DMS79 (cell line): ENCODE measurements at regions not wholly inside any gene's neighbourhood (a gene's known extent, or its start where the extent isn't known, plus 50 kb on each side); places are given as distances from the start of the nearest gene placed in this dataset.

Source experiments
- DNase-seq: peaks from one replicate; lab custom pipeline; 2025; lab: John Stamatoyannopoulos, UW

DNA sequence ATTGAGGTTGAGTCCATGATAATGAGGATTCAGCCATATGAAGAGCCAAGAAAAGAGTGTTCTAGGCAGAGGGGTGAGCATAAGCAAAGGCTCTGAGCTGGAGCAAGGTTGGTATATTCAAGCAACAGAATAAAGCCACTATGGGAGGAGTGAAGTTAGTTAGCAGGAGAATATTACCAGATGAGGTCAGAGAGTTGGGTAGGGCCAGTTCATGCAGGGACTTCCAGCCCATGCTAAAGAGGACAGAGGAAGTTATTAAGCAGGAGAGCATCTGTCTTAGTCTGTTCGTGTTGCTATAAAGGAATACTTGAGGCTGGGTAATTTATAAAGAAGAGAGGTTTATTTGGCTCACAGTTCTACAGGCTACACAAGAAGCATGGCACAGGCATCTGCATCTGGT lies 57.1 kb upstream of the ATG10 start:
- no peak for DNase-seq

DNA sequence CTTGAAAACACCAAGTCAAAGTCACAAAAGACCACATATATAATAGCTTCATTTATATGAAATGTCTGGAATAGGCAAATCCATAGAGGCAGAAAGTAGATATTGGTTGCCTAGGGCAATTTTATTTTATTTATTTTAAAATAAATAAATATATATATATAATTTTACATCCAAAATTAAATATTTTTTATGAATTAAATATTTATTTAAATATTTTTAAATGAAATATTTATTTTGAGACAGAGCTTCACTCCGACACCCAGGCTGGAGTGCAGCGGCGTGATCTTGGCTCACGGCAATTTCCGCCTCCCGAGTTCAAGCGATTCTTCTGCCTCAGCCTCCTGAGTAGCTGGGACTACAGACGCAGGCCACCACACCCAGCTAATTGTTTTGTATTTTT lies 58.9 kb upstream of the ATG10 start:
- DNase-seq = no peak

DNA sequence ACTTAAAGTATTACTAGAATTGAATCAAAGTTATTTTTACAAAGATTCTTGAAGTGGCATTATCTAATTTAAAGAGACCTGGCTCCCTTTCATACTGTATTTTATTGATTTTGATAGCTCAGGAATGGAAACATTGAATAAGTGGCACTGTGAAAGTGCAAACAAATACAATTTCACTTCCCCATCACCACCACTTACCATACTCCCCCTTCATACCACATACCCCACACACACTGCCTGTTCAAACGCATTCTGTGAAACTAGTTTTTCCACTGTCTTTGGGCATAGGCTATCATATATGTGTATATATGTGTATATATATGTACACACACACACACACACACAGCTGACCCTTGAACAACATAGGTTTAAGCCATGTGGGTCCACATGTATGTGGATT lies 62.1 kb upstream of the ATG10 start:
- DNase-seq = no peak

DNA sequence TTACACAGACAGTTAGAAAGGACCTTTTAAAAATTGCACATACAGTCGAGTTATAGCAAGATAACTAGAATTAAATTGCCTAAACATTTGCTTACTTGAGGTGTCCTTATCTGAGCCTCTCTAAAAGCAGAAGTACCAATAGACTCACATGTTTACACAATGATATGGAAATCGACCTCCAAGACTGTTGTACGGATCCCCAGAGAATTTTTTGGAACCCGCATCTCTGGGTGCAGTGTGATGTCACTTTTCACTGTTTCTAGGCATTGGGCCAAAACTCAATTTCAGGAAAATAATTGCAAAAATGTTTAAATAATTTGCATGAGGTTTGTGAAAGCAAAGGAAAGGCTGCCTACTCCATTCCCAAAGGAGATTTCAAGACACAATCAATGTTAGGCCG lies 63.1 kb upstream of the ATG10 start:
- DNase-seq = no peak

DNA sequence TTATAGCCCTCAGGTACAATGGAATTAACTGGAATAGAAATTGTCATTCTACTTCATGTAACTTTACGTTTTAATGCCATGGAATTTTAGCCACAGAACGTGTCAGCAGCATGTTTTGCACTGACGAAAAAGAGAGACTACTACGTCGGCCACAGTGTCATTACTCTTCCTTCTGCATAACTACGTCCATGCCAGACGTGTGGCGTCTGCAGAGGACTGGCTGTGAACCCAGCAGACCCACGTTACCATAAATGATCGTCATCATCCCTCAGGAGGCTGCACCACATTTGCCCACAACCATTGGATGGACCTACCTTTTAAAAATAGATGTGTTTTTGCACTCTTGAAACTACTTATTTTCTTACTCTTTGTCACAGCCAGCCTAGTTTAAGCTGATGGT lies 63.8 kb upstream of the ATG10 start:
- no peak for DNase-seq

DNA sequence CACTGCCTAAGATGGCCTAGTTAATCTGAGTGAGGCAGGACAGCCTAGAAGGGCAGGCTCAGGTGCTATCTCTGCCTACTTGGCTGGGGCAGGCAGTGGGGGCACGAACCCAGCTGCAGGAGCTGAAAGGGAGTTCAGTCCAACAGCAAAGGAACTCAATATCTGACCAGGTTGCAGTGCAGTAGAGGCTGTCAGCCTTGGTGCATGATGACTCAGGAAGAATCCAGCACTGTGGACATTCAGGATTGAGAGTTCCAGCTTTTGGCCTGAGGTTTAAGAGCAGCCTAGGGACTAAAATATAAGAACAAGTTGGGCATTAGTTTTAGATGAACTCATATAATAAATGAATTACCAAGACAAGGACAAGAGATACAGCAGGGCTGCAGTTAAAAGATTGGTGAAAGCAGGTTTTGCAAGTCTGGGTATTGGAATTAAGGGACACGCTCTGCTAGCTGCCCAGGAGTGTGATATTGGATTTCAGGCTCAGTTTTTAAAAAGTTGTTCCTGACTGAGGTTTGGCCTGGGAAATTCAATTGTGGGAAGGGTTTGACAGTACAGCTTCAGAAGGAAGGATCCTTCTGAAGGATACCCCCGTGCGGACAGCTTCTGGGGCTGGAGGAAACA lies 64.7 kb upstream of the ATG10 start:
- no peak for DNase-seq

DNA sequence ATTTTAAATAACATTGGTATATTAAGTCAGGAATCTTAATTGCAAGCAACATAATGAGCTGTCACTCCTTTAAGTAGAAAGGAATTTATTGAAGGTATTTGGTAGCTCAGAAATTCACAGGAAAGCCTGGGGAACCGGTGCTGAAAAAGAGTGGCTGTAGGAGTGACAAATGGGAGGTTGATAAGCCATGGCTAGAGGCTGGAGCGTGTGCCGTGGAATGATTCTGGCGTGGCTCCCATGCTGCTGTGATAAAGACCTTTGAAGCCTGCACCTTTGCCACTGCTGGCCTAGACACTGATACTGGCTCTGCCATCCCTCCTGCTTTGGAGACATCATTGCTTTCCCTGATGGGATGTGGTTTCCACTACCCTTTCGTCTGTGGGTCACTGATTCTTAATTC lies 65.7 kb upstream of the ATG10 start:
- no peak for DNase-seq

DNA sequence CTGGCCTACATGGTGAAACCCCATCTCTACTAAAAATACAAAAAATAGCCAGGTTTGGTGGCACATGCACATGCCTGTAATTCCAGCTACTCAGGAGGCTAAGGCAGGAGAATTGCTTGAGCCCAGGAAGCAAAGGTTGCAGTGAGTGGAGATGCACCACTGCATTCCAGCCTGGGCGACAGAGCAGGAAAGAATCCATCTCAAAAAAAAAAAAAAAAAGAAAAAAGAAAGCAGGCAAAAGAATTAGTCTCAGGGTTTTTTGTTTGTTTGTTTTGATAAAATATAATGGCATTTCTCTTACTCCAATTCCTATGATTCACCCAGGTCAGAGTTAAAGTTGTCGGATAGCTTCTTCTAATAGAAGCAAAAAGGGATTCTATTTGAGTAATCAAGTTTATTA lies 67.0 kb upstream of the ATG10 start:
- DNase-seq = no peak

DNA sequence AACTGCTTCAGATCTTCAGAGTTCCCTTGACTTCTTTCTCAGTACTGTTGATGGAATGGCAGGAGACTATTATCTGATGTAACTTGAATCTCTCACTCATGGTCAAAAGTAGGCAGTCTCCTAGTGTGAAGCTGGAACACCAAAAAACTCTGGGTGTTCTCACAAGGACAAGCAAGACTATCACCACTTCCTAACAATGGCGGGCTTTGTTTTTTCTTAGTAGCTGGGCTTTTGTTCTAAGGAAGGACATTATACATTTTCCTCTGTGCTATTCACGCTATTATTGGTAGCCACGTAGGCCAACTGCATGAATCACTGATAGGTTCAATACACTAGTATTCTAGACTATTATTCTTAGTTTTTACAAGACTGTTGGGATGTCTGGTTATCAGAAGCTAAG lies 67.7 kb upstream of the ATG10 start:
- no peak for DNase-seq

DNA sequence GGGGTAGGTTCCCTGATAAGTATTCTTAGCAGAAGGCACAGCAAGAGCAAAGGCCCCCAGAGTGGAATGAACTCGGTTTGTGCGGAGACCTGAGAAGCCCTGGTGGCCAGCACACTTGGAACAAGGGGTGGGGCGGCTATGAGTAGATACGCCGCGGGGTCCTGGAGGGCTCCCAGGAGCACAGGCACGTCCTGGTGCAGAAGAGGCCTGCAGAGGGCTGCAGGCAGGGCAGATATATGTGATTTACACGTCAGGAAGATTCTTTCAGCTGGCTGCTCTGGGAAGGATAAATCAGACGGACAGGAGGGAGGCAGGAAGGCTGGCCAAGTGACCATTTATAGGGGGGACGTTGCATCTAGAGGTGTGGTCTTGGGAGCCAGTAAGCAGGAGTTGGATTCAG lies 70.2 kb upstream of the ATG10 start:
- no peak for DNase-seq

DNA sequence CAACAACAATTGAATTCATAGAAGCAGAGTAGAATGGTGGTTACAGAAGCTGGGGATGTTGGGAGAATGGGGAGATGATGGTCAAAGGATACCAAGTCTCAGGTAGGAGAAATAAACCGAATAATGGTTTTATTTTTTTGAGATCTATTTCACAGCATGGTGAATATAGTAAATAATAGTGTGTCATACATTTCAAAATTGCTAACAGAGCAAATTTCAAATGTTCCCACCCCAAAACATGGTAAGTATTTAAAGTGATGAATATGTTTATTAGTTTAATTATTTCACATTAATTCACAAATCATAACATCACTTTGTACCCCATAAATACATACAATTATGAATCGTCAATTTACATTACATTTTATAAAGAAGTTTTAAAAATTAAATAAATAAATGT lies 72.7 kb upstream of the ATG10 start:
- no peak for DNase-seq

DNA sequence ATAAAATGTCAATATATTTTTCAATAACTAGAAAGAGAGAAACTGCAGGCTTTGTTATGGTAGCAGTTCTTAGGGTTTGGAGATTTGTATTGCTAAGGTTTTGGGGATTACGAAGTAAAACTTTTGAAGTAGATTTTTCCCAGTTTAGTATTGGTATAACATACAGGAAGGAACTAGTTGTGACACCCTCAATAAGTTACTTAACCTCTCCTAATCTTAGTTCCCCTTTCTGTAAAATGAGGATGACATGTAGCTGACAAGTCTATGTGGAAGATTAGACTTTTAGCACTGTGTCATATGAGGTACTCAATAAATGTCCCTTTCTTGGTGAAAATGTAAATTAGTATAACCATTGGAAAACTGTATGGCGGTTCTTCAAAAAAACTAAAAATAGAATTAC lies 73.4 kb upstream of the ATG10 start:
- DNase-seq = no peak

DNA sequence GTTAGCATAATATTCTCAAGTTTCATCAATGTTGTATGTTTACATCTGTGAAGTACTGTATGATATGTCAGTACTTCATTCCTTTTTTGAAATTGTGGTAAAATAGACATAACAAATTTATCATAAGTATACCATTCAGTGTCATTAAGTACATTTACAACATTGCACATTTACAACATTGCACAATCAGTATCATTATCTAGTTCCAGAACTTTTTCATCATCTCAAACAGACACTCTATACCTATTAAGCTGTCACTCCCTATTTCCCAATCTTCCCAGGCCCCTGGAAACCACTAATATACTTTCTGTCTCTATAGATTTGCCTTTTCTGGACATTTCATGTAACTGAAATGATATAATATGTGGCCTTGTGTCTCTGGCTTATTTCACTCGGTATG lies 75.1 kb upstream of the ATG10 start:
- no peak for DNase-seq

DNA sequence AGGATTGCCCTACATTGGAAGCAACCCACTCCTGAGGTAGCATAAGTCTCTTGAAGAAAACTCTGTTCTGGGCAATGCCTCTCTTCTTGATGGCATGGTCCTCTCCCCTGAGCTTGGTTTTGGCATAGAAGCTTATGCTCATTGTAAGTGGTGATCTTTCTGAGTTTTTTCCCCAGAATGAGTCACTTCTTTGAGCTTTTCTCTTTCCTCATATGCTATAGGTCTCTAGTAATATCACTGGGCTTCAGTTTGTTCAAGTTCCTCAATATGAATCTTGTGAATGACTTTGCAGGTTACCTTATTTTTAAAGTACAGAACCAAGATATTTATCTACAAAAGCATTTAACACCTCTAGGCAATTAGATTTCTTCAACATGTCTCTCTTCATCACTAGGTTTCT lies 76.5 kb upstream of the ATG10 start:
- no peak for DNase-seq

DNA sequence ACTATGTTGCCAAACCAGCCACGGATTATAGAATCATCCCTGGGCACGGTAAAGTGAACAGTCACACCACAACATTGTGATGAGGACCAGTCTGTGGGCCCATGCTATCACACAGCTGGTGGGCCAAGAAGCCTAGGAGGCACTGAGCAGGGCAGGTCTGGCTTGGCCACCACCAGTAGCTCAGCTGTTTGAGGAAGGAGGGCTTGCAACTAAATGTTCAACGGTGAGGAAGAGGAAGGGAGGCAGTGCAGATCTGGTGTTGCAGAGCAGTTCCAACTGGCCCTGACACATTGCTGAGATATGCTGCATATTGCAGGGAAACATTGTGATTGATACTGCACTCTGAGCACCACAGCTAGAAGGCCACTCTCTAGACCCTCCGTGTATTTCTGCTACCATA lies 77.9 kb upstream of the ATG10 start:
- no peak for DNase-seq

DNA sequence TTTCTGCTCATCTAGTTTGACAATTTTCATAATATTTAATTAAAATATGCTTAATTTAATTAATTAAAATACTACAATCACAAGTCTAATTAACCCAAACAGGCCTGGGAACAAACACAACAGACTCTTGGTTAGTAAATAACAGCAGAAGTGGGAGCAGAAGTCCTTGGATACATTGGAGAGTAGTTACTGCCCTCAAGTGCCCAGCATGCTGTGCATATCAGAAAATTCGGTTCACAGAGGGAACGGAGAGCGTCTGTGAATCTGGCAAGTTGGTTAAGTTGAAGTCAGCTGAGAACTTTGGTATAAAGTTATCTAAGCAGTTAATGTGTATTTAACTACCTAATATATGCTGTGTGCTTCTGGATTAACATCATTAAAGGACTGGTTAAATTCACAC lies 87.0 kb upstream of the ATG10 start:
- no peak for DNase-seq

DNA sequence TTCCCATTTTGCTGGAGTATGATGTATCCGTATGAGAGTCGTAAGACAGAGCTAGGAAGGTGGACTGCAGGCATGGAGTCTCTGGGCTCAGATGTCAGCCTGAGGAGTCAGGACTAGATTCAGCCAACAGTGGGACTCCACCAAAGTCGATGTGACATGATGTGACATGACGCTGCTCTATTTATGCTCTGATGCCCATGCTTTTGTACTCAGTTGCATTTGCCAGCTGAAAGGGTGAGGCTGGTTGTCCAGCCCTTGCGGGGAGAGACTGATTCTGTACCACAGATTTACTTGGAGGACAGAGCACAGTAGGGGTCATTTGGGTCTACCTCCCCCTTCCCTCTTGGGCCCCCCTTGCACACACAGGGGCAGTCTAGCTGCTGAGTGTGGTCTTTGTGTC lies 88.5 kb upstream of the ATG10 start:
- no peak for DNase-seq

DNA sequence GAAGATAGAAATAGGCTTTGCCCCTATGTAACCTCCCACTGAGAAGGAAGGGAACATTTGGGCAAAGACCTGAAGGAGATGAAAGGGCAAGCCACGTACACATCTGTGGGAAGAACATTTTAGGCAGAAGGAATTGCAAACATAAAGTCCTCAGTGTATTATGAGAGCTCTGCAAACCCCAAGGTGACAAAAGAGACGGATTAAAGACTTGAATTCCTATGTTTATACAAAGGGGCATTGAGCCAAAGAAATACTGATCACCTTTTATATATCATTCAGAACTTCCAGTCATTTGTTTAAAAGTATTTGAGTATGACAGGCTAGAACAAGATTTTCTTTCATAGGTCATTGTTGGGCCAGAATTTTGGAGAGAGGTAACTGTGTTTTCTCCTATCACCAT lies 90.2 kb upstream of the ATG10 start:
- no peak for DNase-seq

DNA sequence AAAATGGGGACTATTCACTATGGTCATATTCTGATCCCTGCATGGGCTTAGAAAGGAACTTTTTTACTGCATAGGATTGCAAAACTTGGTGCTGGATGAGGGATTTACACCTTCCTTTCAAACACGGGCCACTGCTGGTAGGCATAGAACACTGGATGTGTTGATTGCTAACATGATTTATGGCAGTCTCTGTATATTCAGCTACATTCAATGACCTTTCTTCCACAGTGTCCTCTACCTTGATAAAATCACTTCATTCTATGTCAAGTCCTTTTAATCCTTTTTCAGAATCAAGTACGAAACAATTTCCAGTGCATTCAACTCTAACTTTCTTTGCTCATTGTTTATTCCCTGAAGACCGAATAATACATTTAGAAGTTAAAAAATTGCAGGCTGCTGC lies 91.9 kb upstream of the ATG10 start:
- no peak for DNase-seq

DNA sequence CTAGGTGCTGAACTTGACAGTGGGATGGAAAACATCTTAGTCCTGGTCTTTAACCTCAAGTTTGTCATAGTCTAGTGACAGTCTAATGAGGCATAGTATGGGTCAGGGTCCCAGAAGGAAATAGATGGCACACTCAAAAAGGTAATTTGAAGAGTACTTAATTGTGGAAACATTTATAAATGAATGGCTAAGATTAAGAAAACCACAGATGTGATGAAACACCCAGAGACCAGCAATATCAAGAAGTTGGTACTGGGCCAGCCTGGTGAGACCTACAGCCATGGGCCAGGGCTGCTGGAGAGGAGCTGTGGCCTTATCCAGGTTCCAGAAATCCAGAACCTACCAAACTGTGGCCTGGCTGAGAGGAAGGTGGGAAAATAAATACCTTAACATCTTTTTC lies 93.5 kb upstream of the ATG10 start:
- peak; percentile 3 for DNase-seq

DNA sequence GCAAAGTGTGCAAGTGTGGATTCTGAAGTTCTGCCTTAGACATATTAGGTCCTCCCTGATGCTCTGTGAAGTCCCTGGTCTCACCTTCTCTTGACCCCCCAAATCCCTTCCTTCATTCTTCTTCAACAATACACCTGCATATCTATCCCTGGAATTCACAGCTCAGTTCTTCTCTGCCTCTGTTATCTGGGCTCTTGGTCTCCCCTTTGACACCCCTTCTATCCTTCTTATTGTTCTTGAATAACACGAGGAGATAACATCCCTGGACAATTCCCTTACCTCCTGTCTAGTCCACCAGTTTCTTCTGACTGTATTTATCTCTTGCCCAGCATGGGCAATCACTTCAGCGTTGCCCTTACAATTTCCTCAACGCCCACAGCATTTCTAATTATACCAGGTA lies 104.8 kb upstream of the ATG10 start:
- no peak for DNase-seq

DNA sequence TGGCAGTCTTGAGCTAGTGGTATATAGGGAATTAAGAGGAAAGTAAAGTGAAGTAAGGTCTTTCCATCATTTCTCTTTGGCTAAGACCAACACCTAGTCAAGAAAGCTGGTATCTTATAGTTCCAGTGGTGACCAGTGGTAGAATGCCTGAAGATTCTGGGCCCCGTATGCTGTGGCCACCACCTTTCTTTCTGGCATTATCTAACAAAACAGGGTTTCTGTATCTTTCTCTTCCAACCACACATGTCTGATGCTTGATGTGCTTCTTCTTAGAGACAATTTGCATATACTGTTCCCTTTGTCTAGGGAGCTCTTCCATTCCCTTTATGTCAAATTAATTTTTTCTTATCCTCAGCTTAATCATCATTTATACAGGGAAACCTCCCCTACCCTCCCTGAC lies 109.9 kb upstream of the SSBP2 start:
- no peak for DNase-seq

DNA sequence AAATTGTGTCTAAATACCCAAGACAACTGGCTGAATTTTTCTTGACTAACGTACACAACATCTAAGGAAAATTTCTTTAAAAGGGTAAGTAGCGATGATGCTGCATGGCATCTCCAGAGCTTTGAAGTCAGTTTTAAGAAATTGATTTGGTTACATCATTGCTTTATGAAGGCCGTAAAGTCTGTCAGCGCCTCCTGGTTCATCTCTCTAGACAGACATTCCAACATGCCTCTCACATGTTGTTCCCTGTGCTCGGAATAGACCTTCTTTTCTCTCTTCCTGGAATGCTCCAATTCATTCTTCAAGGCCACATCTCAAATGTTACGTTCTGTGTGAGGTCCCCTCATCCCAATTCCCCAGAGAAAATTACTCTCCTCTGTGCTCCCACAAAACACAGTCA lies 108.7 kb upstream of the SSBP2 start:
- DNase-seq = no peak

DNA sequence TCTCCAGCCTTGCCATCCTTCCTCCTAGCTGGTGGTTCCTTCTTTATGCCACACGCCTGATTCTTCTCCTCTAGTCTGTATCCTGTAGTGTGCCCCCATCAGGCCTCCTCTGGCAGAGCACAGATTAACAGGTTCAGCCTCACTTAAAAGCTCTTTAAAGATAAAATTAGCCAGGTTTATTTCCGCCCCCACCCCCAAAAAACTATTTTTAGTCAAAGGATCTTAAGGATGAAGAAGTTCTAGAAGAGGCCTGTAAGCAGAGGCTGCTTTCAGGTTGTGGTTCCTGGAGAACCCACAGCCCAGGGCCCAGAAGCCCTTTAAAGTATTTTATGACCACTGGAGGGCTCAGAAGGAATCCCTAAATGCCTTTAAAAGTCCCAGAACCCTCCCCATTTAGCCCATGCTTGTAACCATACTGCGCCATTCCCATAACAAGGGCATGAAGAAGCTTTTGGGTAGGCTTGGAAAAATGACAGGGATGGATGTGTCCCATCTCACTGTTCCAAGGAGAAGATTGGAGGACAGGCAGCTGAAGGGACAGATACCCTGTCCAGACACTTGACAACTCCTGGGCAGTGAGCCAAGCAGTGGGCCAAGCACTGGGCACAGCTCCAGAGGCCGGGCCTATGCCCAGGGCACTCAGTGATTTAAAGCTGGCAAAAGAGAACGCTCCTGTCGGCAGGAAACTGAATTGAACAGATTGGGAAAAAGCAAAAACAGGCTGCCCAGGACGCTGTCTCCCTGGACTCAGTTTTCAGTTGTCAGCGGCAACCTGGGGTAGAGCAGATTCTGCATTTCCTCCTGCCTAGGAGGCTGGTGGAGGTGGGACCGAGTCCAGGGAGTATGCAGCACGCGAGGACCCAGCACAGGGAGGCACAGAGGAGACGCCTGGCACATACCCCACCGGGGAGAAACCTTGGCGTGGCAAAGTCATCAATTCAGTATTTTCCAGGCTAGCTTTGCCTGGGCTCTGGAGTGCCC lies 106.3 kb upstream of the SSBP2 start:
- peak; percentile 70 for DNase-seq
